ENCODE measurements at regions not wholly inside any gene's neighbourhood (a gene's known extent, or its start where the extent isn't known, plus 50 kb on each side); places are given as distances from the start of the nearest gene placed in this dataset.
"Not testable (repeated sequence)": the region's sequence is repeated elsewhere in the genome, so short reads cannot be mapped to it uniquely, and the experiment has no call there.

DNA sequence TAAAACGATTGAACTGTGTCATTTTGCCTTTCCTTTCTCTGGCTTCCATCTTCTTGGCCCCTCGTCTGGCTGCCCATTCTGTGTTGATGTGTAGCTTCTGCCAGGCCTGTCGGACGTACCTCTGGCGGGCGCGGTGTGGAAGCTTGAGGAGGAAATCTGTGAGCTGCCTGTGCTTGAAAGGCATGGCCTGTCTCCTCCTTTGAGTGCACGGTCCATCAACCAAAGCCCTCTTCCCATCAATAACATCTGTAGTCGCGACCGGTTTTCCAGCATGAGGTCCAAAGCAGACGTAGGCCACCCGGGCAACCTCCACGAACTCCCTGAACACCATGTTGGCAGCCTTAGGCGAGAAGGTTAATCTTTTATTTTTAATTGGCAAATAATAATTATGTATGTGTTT, 202.7 kb downstream of the CRLF2 start:
- DNase-seq = no peak

DNA sequence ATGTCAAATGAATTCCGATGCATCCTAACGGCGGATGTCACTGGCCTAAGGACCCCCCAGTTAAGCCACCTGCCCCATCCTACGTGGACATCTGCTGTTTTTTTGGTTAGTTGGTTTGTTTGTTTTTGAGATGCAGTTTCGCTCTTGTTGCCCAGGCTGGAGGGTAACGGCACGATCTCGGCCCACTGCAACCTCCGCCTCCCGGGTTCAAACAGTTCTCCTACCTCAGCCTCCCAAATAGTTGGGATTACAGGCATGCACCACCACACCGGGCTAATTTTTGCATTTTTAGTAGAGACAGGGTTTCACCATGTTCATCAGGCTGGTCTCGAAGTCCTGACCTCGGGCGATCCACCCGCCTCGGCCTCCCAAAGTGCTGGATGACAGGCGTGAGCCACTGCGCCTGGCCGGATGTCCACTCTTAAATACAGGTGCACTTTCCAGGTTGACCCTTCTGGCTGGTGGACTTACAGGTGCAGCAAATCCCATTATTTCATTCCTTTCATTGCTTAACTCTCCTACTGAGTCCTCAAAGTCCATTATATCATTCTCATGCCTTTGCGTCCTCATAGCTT, 206.2 kb downstream of the CRLF2 start:
- DNase-seq = no peak

DNA sequence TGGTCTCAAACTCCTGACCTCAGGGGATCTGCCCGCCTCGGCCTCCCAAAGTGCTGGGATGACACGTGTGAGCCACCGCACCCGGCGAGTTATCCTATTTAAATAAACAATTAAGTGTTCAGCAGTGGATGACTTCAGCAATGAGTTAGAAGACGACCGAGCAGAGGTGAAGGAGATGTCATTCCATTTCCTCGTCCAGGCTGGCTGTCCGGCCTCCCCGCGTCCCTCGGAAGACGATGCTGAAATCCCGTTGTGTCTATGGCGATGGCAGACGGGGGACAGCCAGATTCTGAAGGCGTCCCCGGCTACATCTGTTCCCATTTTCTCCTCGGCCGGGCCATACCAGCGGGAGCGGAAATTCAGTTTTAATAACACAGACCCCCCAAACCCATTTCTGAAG, 209.8 kb downstream of the CRLF2 start:
- no peak for DNase-seq

GRCh38 chrX:997631-998137, 214.8 kb downstream of the CRLF2 start:
- DNase-seq = no peak

GRCh38 chrX:994780-995179, 217.7 kb downstream of the CRLF2 start:
- DNase-seq = no peak

- DNase-seq = peak; percentile 66
Observed at GRCh38 chrX:989959-990510, 222.4 kb downstream of the CRLF2 start.

- not testable (repeated sequence) for DNase-seq
Observed at GRCh38 chrX:988530-988929, 223.9 kb downstream of the CRLF2 start.

DNA sequence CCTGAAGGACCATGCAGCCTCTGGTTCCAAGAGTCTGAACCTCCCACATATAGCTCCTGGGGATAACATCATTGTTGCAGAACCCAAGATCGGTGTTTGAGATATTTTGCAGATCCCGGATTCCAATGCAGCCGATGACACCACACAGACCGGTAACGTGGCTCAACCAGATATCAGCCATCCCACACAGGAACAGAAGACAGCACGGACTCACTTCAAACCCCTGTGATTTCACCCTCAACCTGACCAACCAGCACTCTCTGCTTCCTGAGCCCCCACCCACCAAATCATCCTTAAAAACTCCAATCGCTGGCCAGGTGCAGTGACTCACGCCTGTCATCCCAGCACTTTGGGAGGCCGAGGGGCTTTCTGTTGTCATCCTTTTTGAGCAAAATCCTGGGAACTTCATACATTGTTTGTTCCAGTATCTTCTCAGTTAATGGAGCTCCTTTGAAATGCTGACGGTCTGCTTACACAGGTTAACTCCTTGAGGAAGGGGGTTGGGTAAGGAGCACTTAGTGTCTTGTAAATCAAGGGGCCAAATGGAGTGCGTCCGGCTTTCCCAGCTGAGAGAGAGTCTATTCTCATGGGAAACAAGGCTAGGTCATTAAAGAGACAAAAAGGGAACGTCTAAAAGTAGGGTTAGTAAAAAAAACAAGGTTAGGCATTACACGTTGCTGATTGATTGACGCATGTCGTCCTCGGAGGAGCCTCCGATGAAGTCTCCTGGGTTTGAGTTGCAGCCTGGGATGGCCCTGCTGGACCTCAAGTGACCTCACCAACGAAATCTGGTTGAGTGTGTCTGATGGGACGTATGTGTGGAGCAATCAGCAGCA, 230.4 kb downstream of the CRLF2 start:
- no peak for DNase-seq

DNA sequence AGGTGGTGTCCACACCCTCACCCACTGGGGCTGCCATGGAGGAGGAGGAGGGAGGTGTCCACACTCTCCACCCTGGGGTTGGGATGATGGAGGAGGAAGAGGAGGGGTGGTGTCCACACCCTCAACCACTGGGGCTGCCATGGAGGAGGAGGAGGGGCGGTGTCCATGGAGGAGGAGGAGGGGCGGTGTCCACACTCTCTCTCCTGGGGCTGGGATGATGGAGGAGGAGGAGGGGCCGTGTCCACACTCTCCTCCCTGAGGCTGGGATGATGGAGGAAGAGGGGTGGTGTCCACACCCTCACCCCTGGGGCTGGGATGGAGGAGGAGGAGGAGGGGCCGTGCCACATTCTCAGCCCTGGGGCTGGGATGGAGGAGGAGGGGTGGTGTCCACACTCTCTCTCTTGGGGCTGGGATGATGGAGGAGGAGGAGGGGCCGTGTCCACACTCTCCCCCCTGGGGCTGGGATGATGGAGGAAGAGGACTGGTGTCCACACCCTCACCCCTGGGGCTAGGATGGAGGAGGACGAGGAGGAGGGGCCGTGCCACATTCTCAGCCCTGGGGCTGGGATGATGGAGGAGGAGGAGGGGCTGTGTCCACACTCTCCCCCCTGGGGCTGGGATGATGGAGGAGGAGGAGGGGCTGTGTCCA, 231.7 kb downstream of the CRLF2 start:
- no peak for DNase-seq

GRCh38 chrX:979127-979526, 233.3 kb downstream of the CRLF2 start:
- not testable (repeated sequence) for DNase-seq

- DNase-seq = no peak
Observed at GRCh38 chrX:973010-973632, 239.3 kb downstream of the CRLF2 start.

- no peak for DNase-seq
Observed at GRCh38 chrX:968148-968965, 244.1 kb downstream of the CRLF2 start.

DNA sequence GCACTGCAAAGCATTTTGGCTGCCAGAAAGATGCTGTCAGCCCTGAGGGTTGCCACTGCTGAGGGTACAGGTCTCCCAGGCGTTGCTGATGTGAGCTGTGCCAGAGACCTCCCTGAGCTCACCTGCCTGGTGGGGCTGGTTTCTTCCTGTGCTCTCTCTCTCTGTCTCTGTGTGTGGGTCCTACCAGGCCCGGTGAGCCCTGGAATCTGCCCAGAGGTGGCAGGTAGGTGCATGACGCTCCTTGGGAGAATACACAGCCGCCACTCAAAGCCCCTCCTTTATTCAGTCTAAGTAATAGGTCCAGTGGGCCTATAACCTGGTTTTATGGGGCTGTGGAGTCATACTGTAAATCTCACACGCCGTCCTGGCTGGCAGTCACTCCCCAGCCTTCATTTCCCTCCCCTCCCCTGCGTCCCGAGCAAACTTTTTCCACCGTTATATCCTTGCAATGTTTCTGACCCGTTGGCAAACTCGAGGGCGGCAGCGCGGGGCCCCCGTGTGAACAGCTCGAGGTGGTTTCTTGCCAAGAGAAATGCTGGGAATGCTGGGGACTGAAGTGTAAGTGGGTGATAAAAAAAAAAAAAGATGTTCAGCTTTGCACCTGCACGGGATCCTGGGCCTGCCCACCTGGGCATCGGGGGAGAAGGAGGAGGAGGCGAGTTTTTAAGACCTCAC, 245.9 kb downstream of the CRLF2 start:
- no peak for DNase-seq

DNA sequence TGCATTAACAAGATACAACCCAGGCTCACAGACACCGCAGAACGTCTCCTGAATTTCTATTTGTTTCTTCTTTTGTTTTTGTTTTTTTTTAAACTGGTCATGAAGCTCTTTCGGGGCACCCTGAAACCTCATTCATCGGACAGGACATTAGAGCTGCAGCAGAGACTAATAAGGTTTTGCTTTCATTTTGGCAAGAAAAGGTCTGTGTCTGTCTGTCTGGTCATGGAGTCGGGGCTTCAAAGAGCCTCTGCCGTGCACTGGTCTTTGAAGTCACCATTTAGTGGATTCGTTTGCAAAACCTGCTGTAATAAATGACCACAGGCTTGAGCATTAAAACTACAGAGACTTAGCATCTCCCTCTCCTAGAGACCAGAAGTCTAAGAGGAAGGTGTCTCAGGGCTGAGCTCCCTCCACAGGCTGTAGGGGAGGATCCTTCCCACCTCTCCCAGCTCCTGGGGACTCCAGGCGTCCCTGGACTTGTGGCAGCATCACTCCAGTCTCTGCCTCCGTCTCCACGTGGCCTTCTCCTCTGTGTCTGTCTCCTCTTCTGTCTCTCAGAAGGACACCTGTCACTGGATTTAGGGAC, 247.5 kb downstream of the CRLF2 start:
- DNase-seq = no peak

GRCh38 chrX:960821-961220, 251.6 kb downstream of the CRLF2 start:
- DNase-seq = no peak

DNA sequence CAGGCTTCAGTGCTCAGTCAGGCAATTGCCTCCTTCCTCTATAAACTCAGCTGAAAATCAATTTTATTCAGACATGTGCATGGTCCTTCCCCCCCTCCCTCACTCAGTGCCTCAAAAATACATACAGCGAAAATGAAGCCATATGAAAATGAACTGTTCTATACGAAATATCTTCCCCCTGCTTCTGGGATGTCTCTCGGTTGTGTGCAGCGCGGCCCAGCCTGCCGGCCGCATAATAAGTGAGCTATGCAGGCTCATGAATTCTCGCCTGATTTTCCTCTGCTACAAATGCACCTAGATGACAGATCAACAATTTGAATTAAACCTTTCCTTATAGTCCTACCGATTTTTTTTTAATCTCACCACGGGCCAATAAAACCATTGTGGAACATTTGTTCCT, 252.9 kb downstream of the CRLF2 start:
- DNase-seq = no peak

DNA sequence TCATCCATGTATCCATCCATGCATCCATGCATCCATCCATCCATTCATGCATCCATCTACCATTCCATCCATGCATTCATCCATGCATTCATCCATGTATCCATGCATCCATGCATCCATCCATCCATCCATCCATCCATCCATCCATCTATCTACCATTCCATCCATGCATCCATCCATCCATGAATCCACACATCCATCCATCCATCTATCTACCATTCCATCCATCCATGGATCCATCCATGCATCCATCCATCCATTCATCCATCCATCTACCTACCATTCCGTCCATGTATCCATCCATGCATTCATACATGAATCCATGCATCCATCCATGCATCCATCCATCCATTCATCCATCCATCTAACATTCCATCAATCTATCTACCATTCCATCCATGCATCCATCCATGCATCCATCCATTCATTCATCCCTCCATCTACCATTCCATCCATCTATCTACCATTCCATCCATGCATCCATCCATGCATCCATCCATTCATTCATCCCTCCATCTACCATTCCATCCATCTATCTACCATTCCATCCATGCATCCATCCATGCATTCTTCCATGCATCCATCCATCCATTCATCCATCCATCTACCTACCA, 257.2 kb downstream of the CRLF2 start:
- DNase-seq = not testable (repeated sequence)

GRCh38 chrX:953879-954482, 258.5 kb downstream of the CRLF2 start:
- DNase-seq = no peak

DNA sequence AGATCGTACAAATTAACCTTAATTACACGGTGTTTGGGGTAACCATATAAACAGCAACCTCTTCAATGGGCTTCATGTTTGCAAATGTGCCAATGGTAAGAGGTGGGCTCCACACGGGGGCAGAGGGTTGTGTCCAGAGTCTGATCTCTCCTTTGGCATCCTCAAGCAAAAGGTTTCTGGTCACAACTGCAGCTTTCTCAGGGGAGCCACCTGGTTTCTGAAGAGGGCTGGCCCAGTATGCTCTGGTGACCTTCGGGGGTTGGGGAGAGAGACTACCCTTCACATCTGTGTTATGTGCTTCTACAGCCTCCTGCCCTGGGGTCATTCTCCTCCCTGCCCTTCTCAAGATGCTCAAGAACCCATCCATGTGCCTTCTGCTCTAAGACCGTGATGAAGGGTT, 259.6 kb downstream of the CRLF2 start:
- DNase-seq = no peak

- DNase-seq = not testable (repeated sequence)
Observed at GRCh38 chrX:947262-947661, 265.2 kb downstream of the CRLF2 start.
